Activated CD4-positive, alpha-beta memory T cell treated with anti-CD3 and anti-CD28 coated beads, Interleukin-2, amount 10 ng/mL, durations not matched to agents 7 days and 5 days (primary cell): ENCODE measurements at regions not wholly inside any gene's neighbourhood (a gene's known extent, or its start where the extent isn't known, plus 50 kb on each side); places are given as distances from the start of the nearest gene placed in this dataset.

Experiments
- CTCF ChIA-PET: fragments of 350-600 bp; sonication (Branson Sonifier 250); formaldehyde crosslinking; loops from one replicate; lab custom pipeline; 2021; ENCODE audit warnings: antibody characterized with exemption, inconsistent platforms; lab: Charles Lee
- POLR2A ChIA-PET: fragments of 350-600 bp; sonication (Branson Sonifier 250); formaldehyde crosslinking; loops from one replicate; lab custom pipeline; 2021; ENCODE audit warnings: antibody characterized with exemption; lab: Charles Lee
- DNase-seq: peaks from one replicate; pipeline ENCODE4 v3.0.0-alpha.2; 2020
- H3K27ac Mint-ChIP-seq: one replicate; pipeline ENCODE4 v1.8.0; 2021; ENCODE audit warnings: mild to moderate bottlenecking, mixed read lengths
- H3K27me3 Mint-ChIP-seq: one replicate; pipeline ENCODE4 v1.8.0; 2021; ENCODE audit warnings: mixed read lengths
- H3K36me3 Mint-ChIP-seq: one replicate; pipeline ENCODE4 v1.8.0; 2021; ENCODE audit warnings: low read depth, mixed read lengths
- H3K4me1 Mint-ChIP-seq: one replicate; pipeline ENCODE4 v1.8.0; 2021; ENCODE audit warnings: mixed read lengths
- H3K4me3 Mint-ChIP-seq: one replicate; pipeline ENCODE4 v1.8.0; 2021; ENCODE audit warnings: mild to moderate bottlenecking, mixed read lengths
- H3K9me3 Mint-ChIP-seq: one replicate; pipeline ENCODE4 v1.8.0; 2021; ENCODE audit warnings: mixed read lengths

GRCh38 chr15:52984507-52984906 is 194.4 kb upstream of the ONECUT1 start:
- Mint-ChIP-seq H3K4me3 (no peak overlapping the region), H3K27ac (no peak overlapping the region), H3K9me3 (no peaks in the 10 kb centered on the region), H3K27me3 (no peaks in the 10 kb centered on the region), H3K4me1 (no peaks in the 10 kb centered on the region), H3K36me3 (no peaks in the 10 kb centered on the region)
- POLR2A ChIA-PET = no interaction called here
- CTCF ChIA-PET = no interaction called here
- DNase-seq = no peak

DNA sequence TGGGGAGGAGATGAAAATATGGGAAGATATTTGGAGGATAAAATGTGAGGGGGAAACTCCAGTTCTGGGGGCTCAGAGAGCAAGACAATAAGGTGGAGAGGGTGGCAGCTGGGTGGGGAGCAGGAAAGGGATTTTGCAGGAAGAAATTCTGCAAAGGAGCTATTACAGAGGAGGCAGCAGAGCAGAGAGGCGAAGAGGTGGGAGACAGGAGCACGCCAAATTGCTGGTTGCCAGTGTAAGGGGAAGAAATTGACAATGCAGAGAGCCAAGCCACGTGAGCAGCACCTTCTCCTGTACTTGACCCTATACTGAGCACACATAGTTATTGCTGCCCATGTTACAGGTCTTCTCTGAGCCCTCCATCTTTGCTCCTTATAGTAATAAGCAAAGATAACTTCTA is 190.3 kb upstream of the ONECUT1 start:
- ChIA-PET POLR2A (no interaction called here), CTCF (no interaction called here)
- no peaks in the 10 kb centered on the region for H3K9me3 Mint-ChIP-seq
- H3K27me3 Mint-ChIP-seq = no peaks in the 10 kb centered on the region
- no peak overlapping the region for H3K27ac Mint-ChIP-seq
- H3K36me3 Mint-ChIP-seq = no peaks in the 10 kb centered on the region
- H3K4me1 Mint-ChIP-seq = no peaks in the 10 kb centered on the region
- no peak for DNase-seq
- H3K4me3 Mint-ChIP-seq = no peak overlapping the region

GRCh38 chr15:52976516-52977075 is 186.5 kb upstream of the ONECUT1 start:
- Mint-ChIP-seq H3K4me1 (no peaks in the 10 kb centered on the region), H3K36me3 (no peaks in the 10 kb centered on the region), H3K27ac (no peak overlapping the region), H3K4me3 (no peak overlapping the region), H3K9me3 (no peaks in the 10 kb centered on the region), H3K27me3 (peaks cover 1% of the 10 kb centered on the region)
- POLR2A ChIA-PET = no interaction called here
- CTCF ChIA-PET = no interaction called here
- no peak for DNase-seq

- DNase-seq = no peak
- Mint-ChIP-seq H3K4me1 (no peaks in the 10 kb centered on the region), H3K27ac (no peak overlapping the region), H3K9me3 (no peaks in the 10 kb centered on the region), H3K36me3 (no peaks in the 10 kb centered on the region), H3K27me3 (peaks cover 3% of the 10 kb centered on the region), H3K4me3 (no peak overlapping the region)
- ChIA-PET POLR2A (no interaction called here), CTCF (no interaction called here)
Observed at GRCh38 chr15:52975941-52976449, 185.9 kb upstream of the ONECUT1 start.

DNA sequence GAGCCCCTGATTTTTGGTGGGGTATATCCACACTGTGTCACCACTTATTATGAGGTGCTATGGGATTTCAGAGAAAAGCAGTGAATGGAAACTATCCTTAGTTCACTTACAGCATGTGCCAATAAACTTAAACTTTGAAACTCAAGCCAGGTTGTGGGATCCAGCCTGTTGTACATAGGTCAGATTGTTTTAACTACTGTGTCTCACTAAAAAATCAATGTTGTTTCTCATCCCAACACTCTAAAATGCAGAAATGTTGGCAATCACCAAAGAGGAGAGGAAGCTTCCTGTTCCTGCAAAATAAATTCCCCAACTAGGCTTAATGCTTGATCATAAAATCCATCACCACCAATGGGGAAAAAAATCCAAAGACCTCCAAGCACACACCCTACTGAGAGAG is 173.7 kb upstream of the ONECUT1 start:
- Mint-ChIP-seq H3K27ac (no peak overlapping the region), H3K27me3 (no peaks in the 10 kb centered on the region), H3K4me3 (no peak overlapping the region), H3K36me3 (no peaks in the 10 kb centered on the region), H3K4me1 (no peaks in the 10 kb centered on the region), H3K9me3 (no peaks in the 10 kb centered on the region)
- ChIA-PET POLR2A (no interaction called here), CTCF (no interaction called here)
- no peak for DNase-seq

- H3K36me3 Mint-ChIP-seq = no peaks in the 10 kb centered on the region
- no peak overlapping the region for H3K27ac Mint-ChIP-seq
- DNase-seq = no peak
- ChIA-PET POLR2A (no interaction called here), CTCF (no interaction called here)
- no peaks in the 10 kb centered on the region for H3K4me1 Mint-ChIP-seq
- no peaks in the 10 kb centered on the region for H3K27me3 Mint-ChIP-seq
- H3K9me3 Mint-ChIP-seq = no peaks in the 10 kb centered on the region
- H3K4me3 Mint-ChIP-seq = no peak overlapping the region
Observed at GRCh38 chr15:52960283-52960682, 170.1 kb upstream of the ONECUT1 start.

- no peaks in the 10 kb centered on the region for H3K9me3 Mint-ChIP-seq
- no peaks in the 10 kb centered on the region for H3K36me3 Mint-ChIP-seq
- ChIA-PET CTCF (no interaction called here), POLR2A (no interaction called here)
- no peak overlapping the region for H3K27ac Mint-ChIP-seq
- no peaks in the 10 kb centered on the region for H3K27me3 Mint-ChIP-seq
- H3K4me3 Mint-ChIP-seq = no peak overlapping the region
- H3K4me1 Mint-ChIP-seq = no peaks in the 10 kb centered on the region
- no peak for DNase-seq
Observed at GRCh38 chr15:52943746-52944145, 153.6 kb upstream of the ONECUT1 start.

GRCh38 chr15:52936489-52936888 is 146.4 kb upstream of the ONECUT1 start:
- H3K4me3 Mint-ChIP-seq = no peak overlapping the region
- H3K27ac Mint-ChIP-seq = no peak overlapping the region
- peaks cover 2% of the 10 kb centered on the region for H3K9me3 Mint-ChIP-seq
- no peaks in the 10 kb centered on the region for H3K27me3 Mint-ChIP-seq
- no peak for DNase-seq
- H3K4me1 Mint-ChIP-seq = no peaks in the 10 kb centered on the region
- ChIA-PET POLR2A (no interaction called here), CTCF (no interaction called here)
- no peaks in the 10 kb centered on the region for H3K36me3 Mint-ChIP-seq

- H3K4me3 Mint-ChIP-seq = no peak overlapping the region
- CTCF ChIA-PET = no interaction called here
- no peak overlapping the region for H3K27ac Mint-ChIP-seq
- H3K27me3 Mint-ChIP-seq = no peaks in the 10 kb centered on the region
- H3K9me3 Mint-ChIP-seq = no peaks in the 10 kb centered on the region
- no peak for DNase-seq
- H3K4me1 Mint-ChIP-seq = no peaks in the 10 kb centered on the region
- no peaks in the 10 kb centered on the region for H3K36me3 Mint-ChIP-seq
- POLR2A ChIA-PET = no interaction called here
Observed at GRCh38 chr15:52925130-52925529, 135.0 kb upstream of the ONECUT1 start.

DNA sequence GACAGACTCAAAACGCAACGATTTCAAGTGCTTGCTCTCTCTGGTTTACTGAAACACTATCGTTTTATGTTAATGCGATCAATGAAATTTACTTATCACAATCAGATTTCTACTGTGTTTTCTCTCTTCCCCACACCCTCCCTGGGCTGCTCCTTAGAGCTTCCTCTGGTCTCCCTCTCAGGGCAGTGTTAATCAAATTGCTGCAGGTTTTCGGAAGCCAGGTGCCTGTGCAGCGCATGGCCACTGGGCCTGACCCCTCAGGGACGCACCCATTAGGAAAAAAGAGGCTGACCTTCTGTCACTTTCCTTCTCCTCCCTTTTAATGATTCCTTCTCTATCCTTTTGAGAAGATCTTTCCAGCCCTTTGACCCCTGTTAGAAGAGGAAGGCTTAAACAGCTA is 134.5 kb upstream of the ONECUT1 start:
- POLR2A ChIA-PET = no interaction called here
- H3K9me3 Mint-ChIP-seq = no peaks in the 10 kb centered on the region
- H3K4me1 Mint-ChIP-seq = no peaks in the 10 kb centered on the region
- no peak overlapping the region for H3K4me3 Mint-ChIP-seq
- CTCF ChIA-PET = no interaction called here
- DNase-seq = no peak
- H3K27ac Mint-ChIP-seq = no peak overlapping the region
- no peaks in the 10 kb centered on the region for H3K36me3 Mint-ChIP-seq
- no peaks in the 10 kb centered on the region for H3K27me3 Mint-ChIP-seq

DNA sequence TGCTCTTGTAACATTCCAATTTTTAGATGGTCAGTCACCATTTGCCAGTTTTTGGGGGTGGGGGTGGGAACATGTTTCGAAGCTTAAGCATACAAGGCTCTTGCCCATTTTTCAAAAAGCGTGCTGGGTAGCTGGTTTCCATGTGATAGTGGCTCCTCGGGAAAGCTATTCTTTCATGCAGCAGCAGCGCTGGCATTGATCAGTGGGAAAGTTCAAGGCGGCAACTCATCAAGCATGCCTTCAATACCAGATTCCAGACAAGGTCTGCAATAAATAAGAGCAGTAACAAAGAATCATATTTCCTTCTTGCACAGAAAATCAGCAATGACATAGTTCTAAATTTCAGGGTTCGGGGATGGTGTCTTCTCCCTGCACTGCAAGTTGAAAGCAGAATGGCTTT is 133.5 kb upstream of the ONECUT1 start:
- H3K27ac Mint-ChIP-seq = no peak overlapping the region
- no peak for DNase-seq
- no peaks in the 10 kb centered on the region for H3K4me1 Mint-ChIP-seq
- no peak overlapping the region for H3K4me3 Mint-ChIP-seq
- ChIA-PET POLR2A (no interaction called here), CTCF (no interaction called here)
- H3K9me3 Mint-ChIP-seq = no peaks in the 10 kb centered on the region
- H3K36me3 Mint-ChIP-seq = no peaks in the 10 kb centered on the region
- no peaks in the 10 kb centered on the region for H3K27me3 Mint-ChIP-seq

DNA sequence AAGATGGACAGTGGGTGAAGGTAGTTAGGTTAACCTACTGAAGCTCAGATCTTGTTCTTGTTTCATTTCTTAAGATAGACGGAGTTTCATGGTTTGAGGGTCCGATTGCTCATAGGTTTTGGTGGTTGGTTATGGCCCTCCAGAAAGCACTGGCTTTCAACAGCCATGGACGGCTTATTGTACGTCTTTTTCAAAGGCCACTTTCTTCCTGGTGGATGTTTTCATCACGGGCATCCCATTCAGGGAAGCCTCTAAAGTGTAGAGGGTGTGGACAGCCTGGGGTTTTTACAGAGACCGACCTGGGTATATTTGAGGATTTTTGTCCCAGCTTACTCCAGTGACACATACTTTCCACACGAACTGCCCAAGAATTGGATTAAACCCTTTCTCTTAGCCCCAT is 132.7 kb upstream of the ONECUT1 start:
- ChIA-PET CTCF (no interaction called here), POLR2A (no interaction called here)
- H3K36me3 Mint-ChIP-seq = no peaks in the 10 kb centered on the region
- no peak overlapping the region for H3K4me3 Mint-ChIP-seq
- no peak overlapping the region for H3K27ac Mint-ChIP-seq
- DNase-seq = no peak
- no peaks in the 10 kb centered on the region for H3K27me3 Mint-ChIP-seq
- H3K9me3 Mint-ChIP-seq = no peaks in the 10 kb centered on the region
- no peaks in the 10 kb centered on the region for H3K4me1 Mint-ChIP-seq

GRCh38 chr15:52912172-52912571 is 122.0 kb upstream of the ONECUT1 start:
- DNase-seq = no peak
- no peak overlapping the region for H3K27ac Mint-ChIP-seq
- H3K36me3 Mint-ChIP-seq = no peaks in the 10 kb centered on the region
- H3K9me3 Mint-ChIP-seq = no peaks in the 10 kb centered on the region
- H3K4me1 Mint-ChIP-seq = no peaks in the 10 kb centered on the region
- CTCF ChIA-PET = no interaction called here
- POLR2A ChIA-PET = no interaction called here
- no peak overlapping the region for H3K4me3 Mint-ChIP-seq
- peaks cover 6% of the 10 kb centered on the region for H3K27me3 Mint-ChIP-seq

DNA sequence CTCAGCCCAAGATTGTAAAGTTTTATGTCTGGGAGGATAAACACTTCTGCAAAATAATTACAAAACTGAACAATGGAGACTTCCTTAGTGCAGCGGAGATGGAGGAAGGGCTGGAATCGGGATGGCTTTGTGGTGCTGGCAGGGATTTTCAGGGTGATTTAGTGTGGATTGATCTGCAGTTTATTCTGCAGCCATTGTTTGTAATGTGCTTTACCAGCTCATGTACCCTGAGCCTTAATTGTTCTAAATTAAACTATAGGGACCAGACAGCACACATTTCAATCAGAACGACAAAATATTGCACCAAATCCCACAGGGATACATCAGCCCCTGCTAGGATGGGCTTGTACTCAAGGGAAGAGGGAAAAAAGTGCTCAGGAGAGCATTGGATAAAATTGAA is 103.2 kb upstream of the ONECUT1 start:
- Mint-ChIP-seq H3K4me3 (no peak overlapping the region), H3K27me3 (peaks cover 6% of the 10 kb centered on the region), H3K9me3 (no peaks in the 10 kb centered on the region), H3K27ac (no peak overlapping the region), H3K36me3 (no peaks in the 10 kb centered on the region), H3K4me1 (no peaks in the 10 kb centered on the region)
- ChIA-PET CTCF (no interaction called here), POLR2A (no interaction called here)
- DNase-seq = no peak
